Right lobe of liver (tissue), 4 donors: ENCODE measurements at regions not wholly inside any gene's neighbourhood (a gene's known extent, or its start where the extent isn't known, plus 50 kb on each side); places are given as distances from the start of the nearest gene placed in this dataset.

Experiments used
- POLR2A ChIP-seq: fragments of 450-650 bp; IDR thresholded peaks from one replicate; pipeline ENCODE4 v1.6.1; 2017; ENCODE audit warnings: antibody characterized with exemption, mild to moderate bottlenecking
- TF ChIP-seq, protein P1 (sequence below), 4 donors: fragments of 200-600 bp in 3 of 4; fragments of 450-650 bp in 1 of 4; IDR thresholded peaks; one replicate each; pipeline versions ENCODE4 v1.5.1 to v1.8.0; 2016 to 2022; ENCODE audit warnings: antibody characterized with exemption in 4 of 4, mild to moderate bottlenecking in 2 of 4
- donor health status: DM: no; HTN: no; CAD: no.
- donor health status: DM: no; HTN: no; CAD: no.
- donor health status: DM: no; HTN: yes; CAD: no.

DNA sequence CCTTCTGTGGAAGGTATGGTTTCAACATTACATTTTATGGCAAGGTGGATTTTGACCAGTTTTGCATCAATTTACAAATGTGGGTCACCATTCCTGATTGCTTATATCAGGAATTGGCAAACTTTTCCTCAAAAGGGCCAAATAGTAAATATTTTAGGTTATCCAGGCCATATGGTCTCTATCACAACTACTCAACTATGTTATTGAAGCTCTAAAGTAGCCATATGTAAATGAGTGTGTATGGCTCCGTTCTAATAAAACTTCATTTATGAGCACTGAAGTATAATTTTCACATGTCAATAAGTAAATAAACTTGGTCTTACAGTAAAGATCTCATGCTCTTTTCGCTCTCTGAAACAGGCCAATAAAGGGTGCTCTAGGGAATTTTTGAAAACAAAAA, 362.7 kb upstream of the SASH1 start:
- no peak for TF ChIP-seq POLR2A
- TF ChIP-seq, protein P1, sequence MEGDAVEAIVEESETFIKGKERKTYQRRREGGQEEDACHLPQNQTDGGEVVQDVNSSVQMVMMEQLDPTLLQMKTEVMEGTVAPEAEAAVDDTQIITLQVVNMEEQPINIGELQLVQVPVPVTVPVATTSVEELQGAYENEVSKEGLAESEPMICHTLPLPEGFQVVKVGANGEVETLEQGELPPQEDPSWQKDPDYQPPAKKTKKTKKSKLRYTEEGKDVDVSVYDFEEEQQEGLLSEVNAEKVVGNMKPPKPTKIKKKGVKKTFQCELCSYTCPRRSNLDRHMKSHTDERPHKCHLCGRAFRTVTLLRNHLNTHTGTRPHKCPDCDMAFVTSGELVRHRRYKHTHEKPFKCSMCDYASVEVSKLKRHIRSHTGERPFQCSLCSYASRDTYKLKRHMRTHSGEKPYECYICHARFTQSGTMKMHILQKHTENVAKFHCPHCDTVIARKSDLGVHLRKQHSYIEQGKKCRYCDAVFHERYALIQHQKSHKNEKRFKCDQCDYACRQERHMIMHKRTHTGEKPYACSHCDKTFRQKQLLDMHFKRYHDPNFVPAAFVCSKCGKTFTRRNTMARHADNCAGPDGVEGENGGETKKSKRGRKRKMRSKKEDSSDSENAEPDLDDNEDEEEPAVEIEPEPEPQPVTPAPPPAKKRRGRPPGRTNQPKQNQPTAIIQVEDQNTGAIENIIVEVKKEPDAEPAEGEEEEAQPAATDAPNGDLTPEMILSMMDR (IDR thresholded peaks at IDR 0.05) = no peak
